Retinal pigment epithelial cell (primary cell): ENCODE measurements at regions not wholly inside any gene's neighbourhood (a gene's known extent, or its start where the extent isn't known, plus 50 kb on each side); places are given as distances from the start of the nearest gene placed in this dataset.

Experiments used
- DNase-seq: peaks from one replicate; pipeline ENCODE4 v3.0.0-alpha.2; 2010; ENCODE audit warnings: low read depth
- H3K4me3 ChIP-seq: 2 replicates; pipeline ENCODE4 v1.5.1; 2011; ENCODE audit warnings: mild to moderate bottlenecking, low read length, control low read depth, moderate library complexity
- TF ChIP-seq, protein P1 (sequence below): conservative IDR thresholded peaks from 2 replicates; pipeline ENCODE4 v1.5.1; 2011; ENCODE audit warnings: low read depth, low read length, control low read depth, inconsistent platforms

DNA sequence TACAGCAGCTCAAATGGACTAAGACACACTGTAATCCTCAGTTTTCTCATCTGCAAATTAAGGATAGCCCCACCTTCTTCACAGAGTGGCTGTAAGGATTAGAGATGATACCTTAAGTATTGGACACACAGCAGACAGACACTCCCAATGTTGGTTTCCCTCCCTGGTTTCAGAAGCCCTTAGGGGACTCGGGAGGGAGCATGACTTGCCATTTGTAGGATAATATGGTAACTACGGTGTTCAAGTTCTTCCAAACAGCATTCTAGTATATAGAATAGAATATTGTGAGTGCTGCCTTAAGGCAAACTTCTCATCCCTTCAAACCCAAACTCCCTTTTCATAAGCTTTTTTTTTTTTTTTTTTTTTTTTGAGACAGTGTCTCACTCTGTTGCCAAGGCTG lies 101.9 kb downstream of the COPRS start:
- no peak overlapping the region for H3K4me3 ChIP-seq
- TF ChIP-seq, protein P1, sequence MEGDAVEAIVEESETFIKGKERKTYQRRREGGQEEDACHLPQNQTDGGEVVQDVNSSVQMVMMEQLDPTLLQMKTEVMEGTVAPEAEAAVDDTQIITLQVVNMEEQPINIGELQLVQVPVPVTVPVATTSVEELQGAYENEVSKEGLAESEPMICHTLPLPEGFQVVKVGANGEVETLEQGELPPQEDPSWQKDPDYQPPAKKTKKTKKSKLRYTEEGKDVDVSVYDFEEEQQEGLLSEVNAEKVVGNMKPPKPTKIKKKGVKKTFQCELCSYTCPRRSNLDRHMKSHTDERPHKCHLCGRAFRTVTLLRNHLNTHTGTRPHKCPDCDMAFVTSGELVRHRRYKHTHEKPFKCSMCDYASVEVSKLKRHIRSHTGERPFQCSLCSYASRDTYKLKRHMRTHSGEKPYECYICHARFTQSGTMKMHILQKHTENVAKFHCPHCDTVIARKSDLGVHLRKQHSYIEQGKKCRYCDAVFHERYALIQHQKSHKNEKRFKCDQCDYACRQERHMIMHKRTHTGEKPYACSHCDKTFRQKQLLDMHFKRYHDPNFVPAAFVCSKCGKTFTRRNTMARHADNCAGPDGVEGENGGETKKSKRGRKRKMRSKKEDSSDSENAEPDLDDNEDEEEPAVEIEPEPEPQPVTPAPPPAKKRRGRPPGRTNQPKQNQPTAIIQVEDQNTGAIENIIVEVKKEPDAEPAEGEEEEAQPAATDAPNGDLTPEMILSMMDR, result no peak

GRCh38 chr17:31754239-31754945 lies 104.7 kb downstream of the COPRS start:
- peak; percentile 23 for DNase-seq
- H3K4me3 ChIP-seq, result no peak overlapping the region
- TF ChIP-seq, protein P1, result no peak

More for the DNA sequence above, 101.9 kb downstream of the COPRS start:
- DNase-seq, result no peak

DNA sequence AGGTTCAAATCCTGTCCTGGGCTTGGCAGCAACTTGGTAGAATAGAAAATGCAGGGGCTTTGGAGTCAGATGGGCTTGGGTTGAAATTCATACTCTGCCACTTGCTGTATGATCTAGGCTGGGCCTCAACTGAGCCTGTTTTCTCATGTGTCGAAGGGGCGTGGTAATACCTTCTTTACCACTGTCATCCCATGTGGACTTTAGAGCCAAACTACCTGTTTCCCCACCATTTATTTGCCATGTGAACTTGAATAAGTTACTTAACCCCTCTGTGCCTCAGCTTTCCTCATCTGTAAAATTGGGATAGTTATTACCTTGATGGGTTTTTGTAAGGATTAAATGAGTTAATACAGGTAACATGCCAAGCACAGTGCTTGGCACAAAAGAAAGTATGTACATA lies 106.0 kb downstream of the COPRS start:
- DNase-seq, result no peak
- TF ChIP-seq, protein P1, result no peak
- no peak overlapping the region for H3K4me3 ChIP-seq

- H3K4me3 ChIP-seq, result no peak overlapping the region
- TF ChIP-seq, protein P1, result no peak
- no peak for DNase-seq
Observed at GRCh38 chr17:31752584-31752983, 106.5 kb downstream of the COPRS start.

- H3K4me3 ChIP-seq, result no peak overlapping the region
- no peak for DNase-seq
- TF ChIP-seq, protein P1, result no peak
Observed at GRCh38 chr17:31750578-31750977, 108.5 kb downstream of the COPRS start.

GRCh38 chr17:31748881-31749280 lies 110.2 kb downstream of the COPRS start:
- TF ChIP-seq, protein P1, result no peak
- no peak overlapping the region for H3K4me3 ChIP-seq
- no peak for DNase-seq

- TF ChIP-seq, protein P1, result no peak
- no peak for DNase-seq
- no peak overlapping the region for H3K4me3 ChIP-seq
Observed at GRCh38 chr17:31746884-31747495, 112.1 kb downstream of the COPRS start.
